ENCODE measurements at regions not wholly inside any gene's neighbourhood (a gene's known extent, or its start where the extent isn't known, plus 50 kb on each side); places are given as distances from the start of the nearest gene placed in this dataset.

- no peak for DNase-seq
Observed at GRCh38 chr22:47653921-47654320, 891.5 kb downstream of the TBC1D22A start.

GRCh38 chr22:47651216-47651987 is 889.0 kb downstream of the TBC1D22A start:
- no peak for DNase-seq

GRCh38 chr22:47647720-47648119 is 885.3 kb downstream of the TBC1D22A start:
- no peak for DNase-seq

GRCh38 chr22:47647181-47647580 is 884.7 kb downstream of the TBC1D22A start:
- no peak for DNase-seq

- DNase-seq: no peak
Observed at GRCh38 chr22:47645923-47646322, 883.5 kb downstream of the TBC1D22A start.

- DNase-seq: no peak
Observed at GRCh38 chr22:47645450-47645914, 883.0 kb downstream of the TBC1D22A start.

GRCh38 chr22:47634347-47634746 is 871.9 kb downstream of the TBC1D22A start:
- DNase-seq: no peak

- DNase-seq: no peak
Observed at GRCh38 chr22:47633111-47633510, 870.7 kb downstream of the TBC1D22A start.

GRCh38 chr22:47632701-47633100 is 870.3 kb downstream of the TBC1D22A start:
- DNase-seq: no peak

- no peak for DNase-seq
Observed at GRCh38 chr22:47631571-47632102, 869.2 kb downstream of the TBC1D22A start.

- DNase-seq: no peak
Observed at GRCh38 chr22:47630741-47631534, 868.5 kb downstream of the TBC1D22A start.

GRCh38 chr22:47629791-47630655 is 867.6 kb downstream of the TBC1D22A start:
- DNase-seq: no peak

- no peak for DNase-seq
Observed at GRCh38 chr22:47629273-47629711, 866.8 kb downstream of the TBC1D22A start.

GRCh38 chr22:47628477-47629272 is 866.2 kb downstream of the TBC1D22A start:
- no peak for DNase-seq

- DNase-seq: no peak
Observed at GRCh38 chr22:47627556-47628253, 865.3 kb downstream of the TBC1D22A start.

- DNase-seq: no peak
Observed at GRCh38 chr22:47626428-47627390, 864.3 kb downstream of the TBC1D22A start.

- DNase-seq: no peak
Observed at GRCh38 chr22:47625531-47626427, 863.3 kb downstream of the TBC1D22A start.

GRCh38 chr22:47625013-47625385 is 862.5 kb downstream of the TBC1D22A start:
- no peak for DNase-seq

Measured in 8988T (cell line).